Type B pancreatic cell (in vitro differentiated cells): ENCODE measurements at regions not wholly inside any gene's neighbourhood (a gene's known extent, or its start where the extent isn't known, plus 50 kb on each side); places are given as distances from the start of the nearest gene placed in this dataset.

Source experiments
- DNase-seq: peaks from one replicate; pipeline ENCODE4 v3.0.0; 2021; ENCODE audit warnings: mixed read lengths; ENCODE audit not compliant: unreplicated experiment; ENCODE audit errors: extremely low spot score
- H3K27ac Mint-ChIP-seq: 2 replicates; pipeline ENCODE4 v1.8.0; 2021; ENCODE audit warnings: mild to moderate bottlenecking, mixed read lengths
- H3K27me3 Mint-ChIP-seq: 2 replicates; pipeline ENCODE4 v1.8.0; 2021; ENCODE audit warnings: mixed read lengths
- H3K36me3 Mint-ChIP-seq: 2 replicates; pipeline ENCODE4 v1.8.0; 2021; ENCODE audit warnings: mixed read lengths
- H3K4me1 Mint-ChIP-seq: one replicate; pipeline ENCODE4 v1.8.0; 2021; ENCODE audit warnings: mixed read lengths; ENCODE audit not compliant: unreplicated experiment
- H3K4me3 Mint-ChIP-seq: 2 replicates; pipeline ENCODE4 v1.8.0; 2021; ENCODE audit warnings: mild to moderate bottlenecking, mixed read lengths
- H3K9me3 Mint-ChIP-seq: 2 replicates; pipeline ENCODE4 v1.8.0; 2021; ENCODE audit warnings: mixed read lengths
- TF ChIP-seq, protein P1 (sequence below): fragments of 200-600 bp; sonication (generic); conservative IDR thresholded peaks from 2 replicates; pipeline ENCODE4 v1.5.0; 2021; ENCODE audit warnings: antibody characterized with exemption, mild to moderate bottlenecking

DNA sequence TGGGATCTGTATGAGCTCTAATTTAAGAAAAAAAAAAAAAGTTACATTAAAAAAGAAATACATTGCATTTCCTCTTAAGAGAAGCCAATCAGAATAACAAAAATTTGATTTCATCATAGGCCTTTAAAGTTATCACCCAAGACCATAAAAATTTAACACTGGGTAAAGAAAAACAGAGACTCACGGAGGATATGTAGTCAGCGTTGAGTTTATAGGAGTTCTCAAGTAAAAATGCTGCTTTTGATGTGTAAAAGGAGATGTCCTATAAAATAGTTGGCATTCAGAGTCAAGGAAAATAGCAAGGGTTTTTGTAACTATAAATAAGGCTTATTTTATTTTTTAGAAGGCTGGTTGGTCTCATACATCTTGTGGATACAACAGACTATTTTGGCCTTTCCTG, 191.1 kb downstream of the EFNB2 start:
- TF ChIP-seq, protein P1, sequence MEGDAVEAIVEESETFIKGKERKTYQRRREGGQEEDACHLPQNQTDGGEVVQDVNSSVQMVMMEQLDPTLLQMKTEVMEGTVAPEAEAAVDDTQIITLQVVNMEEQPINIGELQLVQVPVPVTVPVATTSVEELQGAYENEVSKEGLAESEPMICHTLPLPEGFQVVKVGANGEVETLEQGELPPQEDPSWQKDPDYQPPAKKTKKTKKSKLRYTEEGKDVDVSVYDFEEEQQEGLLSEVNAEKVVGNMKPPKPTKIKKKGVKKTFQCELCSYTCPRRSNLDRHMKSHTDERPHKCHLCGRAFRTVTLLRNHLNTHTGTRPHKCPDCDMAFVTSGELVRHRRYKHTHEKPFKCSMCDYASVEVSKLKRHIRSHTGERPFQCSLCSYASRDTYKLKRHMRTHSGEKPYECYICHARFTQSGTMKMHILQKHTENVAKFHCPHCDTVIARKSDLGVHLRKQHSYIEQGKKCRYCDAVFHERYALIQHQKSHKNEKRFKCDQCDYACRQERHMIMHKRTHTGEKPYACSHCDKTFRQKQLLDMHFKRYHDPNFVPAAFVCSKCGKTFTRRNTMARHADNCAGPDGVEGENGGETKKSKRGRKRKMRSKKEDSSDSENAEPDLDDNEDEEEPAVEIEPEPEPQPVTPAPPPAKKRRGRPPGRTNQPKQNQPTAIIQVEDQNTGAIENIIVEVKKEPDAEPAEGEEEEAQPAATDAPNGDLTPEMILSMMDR, result no peak
- H3K36me3 Mint-ChIP-seq, result peaks cover 10% of the 10 kb centered on the region
- H3K4me3 Mint-ChIP-seq, result no peak overlapping the region
- H3K4me1 Mint-ChIP-seq, result peaks cover 19% of the 10 kb centered on the region
- peaks cover 12% of the 10 kb centered on the region for H3K27me3 Mint-ChIP-seq
- H3K9me3 Mint-ChIP-seq, result peaks cover 12% of the 10 kb centered on the region
- DNase-seq, result no peak
- no peak overlapping the region for H3K27ac Mint-ChIP-seq

DNA sequence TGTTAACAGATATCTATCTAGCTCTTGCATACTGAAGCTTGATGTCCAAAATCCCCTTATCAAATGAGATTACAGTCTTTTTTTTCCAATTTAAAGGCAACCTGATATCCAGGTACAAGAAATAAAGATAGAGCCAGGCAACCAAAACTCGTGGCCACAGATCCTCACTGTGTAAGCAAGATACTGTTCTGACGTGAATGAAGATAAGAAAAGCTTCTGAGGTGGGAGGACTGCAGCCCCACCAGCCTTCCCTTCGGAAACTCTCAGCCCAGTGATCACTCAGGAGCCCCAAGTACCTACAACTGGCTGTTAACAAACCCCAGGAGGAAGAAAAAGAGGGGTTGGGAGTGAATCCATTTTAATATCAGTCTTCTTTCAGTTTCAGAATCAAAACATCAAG, 191.6 kb downstream of the EFNB2 start:
- no peak overlapping the region for H3K27ac Mint-ChIP-seq
- peaks cover 15% of the 10 kb centered on the region for H3K9me3 Mint-ChIP-seq
- TF ChIP-seq, protein P1, result no peak
- peak overlapping the region; percentile 15 for H3K4me3 Mint-ChIP-seq
- peaks cover 16% of the 10 kb centered on the region for H3K4me1 Mint-ChIP-seq
- H3K36me3 Mint-ChIP-seq, result peaks cover 13% of the 10 kb centered on the region
- no peak for DNase-seq
- peaks cover 9% of the 10 kb centered on the region for H3K27me3 Mint-ChIP-seq

DNA sequence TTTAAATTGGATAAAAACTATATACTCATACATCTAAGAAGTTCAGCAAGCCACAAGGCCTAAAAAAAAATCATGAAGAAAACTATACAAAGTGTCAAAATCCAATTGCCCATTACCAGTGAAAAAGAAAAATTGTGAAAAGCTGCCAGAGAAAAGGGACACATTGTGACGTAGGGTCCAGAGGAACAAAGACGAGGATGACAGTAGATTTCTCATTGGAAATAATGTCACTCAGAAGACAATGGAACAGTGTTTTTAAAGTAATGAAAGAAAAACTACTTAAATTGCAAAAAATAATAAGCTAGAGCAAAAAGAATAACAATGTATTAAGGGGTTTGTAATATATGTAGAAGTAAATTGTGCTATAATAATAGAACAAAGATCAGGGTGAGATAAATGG, 195.2 kb downstream of the EFNB2 start:
- no peak overlapping the region for H3K27ac Mint-ChIP-seq
- no peaks in the 10 kb centered on the region for H3K27me3 Mint-ChIP-seq
- H3K4me1 Mint-ChIP-seq, result peaks cover 5% of the 10 kb centered on the region
- no peak overlapping the region for H3K4me3 Mint-ChIP-seq
- DNase-seq, result no peak
- H3K36me3 Mint-ChIP-seq, result peaks cover 18% of the 10 kb centered on the region
- peaks cover 20% of the 10 kb centered on the region for H3K9me3 Mint-ChIP-seq
- TF ChIP-seq, protein P1, result no peak

DNA sequence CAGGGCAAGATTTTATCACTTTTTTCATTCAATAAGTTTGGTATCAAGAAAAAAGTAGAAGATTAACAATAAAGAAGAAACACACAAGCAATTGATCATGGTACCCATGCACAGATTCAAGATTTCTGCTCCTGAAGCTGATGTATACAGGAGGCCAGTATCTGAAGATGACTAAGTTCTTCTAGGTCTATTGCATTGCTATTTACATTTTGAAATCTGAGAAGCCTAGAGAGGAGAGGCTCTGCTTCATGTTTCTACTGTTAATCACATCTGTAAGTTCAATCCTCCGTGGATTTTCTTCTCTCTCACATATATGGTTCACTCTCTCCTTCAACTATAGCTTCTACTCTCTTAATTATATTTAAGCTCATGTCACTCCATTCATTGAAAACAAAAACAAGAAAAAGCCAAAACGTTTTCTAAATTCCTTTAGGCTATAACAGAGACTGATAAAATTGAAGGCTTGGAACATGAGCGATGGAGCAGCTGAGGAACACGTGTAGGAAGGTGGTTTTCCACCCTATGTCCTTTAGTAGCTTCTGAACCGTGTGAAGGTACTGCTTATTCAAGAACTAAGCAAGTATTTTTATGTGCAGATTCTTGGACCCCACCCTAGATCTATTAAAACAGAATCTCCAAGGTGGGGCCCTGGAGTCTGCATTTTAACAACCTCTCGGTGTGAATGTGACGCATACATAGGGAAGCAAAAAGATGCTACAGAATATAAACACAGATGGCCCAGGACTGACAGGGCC, 198.2 kb downstream of the EFNB2 start:
- TF ChIP-seq, protein P1, result no peak
- Mint-ChIP-seq H3K9me3 (peaks cover 20% of the 10 kb centered on the region), H3K36me3 (peaks cover 18% of the 10 kb centered on the region), H3K27ac (no peak overlapping the region), H3K4me3 (no peak overlapping the region), H3K27me3 (no peaks in the 10 kb centered on the region), H3K4me1 (no peaks in the 10 kb centered on the region)
- no peak for DNase-seq

DNA sequence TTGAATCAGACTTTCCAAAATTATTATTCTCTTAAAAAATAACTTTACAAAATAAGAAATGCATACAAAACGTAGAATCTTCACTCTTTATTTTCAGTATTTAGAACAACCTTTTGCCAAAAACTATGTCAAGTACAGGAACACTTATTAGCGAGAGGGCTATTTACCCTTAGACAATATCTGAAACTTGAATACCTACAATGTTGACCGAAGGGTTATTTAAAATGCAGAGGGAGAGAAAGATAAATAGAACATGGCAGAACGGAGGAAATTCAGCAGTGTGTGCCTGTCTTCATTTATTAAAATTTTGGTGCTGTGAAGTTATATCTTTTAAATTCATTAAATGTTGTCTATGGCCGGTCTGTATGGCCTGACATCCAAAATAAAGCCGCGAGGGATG, 198.8 kb downstream of the EFNB2 start:
- Mint-ChIP-seq H3K9me3 (peaks cover 20% of the 10 kb centered on the region), H3K4me3 (no peak overlapping the region), H3K27ac (no peak overlapping the region), H3K4me1 (no peaks in the 10 kb centered on the region), H3K36me3 (peaks cover 18% of the 10 kb centered on the region), H3K27me3 (no peaks in the 10 kb centered on the region)
- TF ChIP-seq, protein P1, result no peak
- no peak for DNase-seq
